ENCODE measurements at regions not wholly inside any gene's neighbourhood (a gene's known extent, or its start where the extent isn't known, plus 50 kb on each side); places are given as distances from the start of the nearest gene placed in this dataset.

DNA sequence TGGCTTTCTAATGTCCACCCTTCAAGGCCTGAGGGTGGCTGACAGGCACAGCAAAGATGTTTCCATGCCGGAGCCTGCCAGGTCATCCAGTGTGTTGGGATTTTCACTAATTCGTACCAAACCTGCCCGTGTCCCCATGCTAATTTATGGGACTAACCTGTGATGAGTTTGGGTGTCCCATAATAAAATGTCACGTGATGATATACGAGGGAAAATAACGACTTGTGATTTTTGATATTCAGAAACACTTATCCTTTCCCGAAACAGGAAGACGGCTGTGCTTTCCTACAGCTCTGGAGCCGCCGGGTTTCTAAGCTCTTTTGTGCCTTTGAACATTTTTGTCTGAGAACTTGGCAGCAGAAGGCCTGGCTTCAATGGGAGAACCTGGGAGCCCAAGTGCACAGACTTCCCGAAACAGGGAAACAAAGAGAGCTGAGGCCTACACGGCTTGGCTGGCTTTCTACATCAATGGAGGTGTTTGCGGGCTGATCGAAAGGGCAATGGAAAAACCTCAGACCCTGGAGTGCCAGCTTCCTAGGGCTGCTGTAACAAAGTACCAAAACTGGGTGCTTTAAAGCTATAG is 171.9 kb upstream of the JARID2 start:
- TF ChIP-seq, protein P1, sequence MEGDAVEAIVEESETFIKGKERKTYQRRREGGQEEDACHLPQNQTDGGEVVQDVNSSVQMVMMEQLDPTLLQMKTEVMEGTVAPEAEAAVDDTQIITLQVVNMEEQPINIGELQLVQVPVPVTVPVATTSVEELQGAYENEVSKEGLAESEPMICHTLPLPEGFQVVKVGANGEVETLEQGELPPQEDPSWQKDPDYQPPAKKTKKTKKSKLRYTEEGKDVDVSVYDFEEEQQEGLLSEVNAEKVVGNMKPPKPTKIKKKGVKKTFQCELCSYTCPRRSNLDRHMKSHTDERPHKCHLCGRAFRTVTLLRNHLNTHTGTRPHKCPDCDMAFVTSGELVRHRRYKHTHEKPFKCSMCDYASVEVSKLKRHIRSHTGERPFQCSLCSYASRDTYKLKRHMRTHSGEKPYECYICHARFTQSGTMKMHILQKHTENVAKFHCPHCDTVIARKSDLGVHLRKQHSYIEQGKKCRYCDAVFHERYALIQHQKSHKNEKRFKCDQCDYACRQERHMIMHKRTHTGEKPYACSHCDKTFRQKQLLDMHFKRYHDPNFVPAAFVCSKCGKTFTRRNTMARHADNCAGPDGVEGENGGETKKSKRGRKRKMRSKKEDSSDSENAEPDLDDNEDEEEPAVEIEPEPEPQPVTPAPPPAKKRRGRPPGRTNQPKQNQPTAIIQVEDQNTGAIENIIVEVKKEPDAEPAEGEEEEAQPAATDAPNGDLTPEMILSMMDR (IDR thresholded peaks at IDR 0.05): no peak
- TF ChIP-seq POLR2AphosphoS5 (IDR thresholded peaks at IDR 0.05; ENCODE audit: insufficient read depth in 1 of 2, low read depth in 1 of 2): no peak
